ENCODE measurements at regions not wholly inside any gene's neighbourhood (a gene's known extent, or its start where the extent isn't known, plus 50 kb on each side); places are given as distances from the start of the nearest gene placed in this dataset.

DNA sequence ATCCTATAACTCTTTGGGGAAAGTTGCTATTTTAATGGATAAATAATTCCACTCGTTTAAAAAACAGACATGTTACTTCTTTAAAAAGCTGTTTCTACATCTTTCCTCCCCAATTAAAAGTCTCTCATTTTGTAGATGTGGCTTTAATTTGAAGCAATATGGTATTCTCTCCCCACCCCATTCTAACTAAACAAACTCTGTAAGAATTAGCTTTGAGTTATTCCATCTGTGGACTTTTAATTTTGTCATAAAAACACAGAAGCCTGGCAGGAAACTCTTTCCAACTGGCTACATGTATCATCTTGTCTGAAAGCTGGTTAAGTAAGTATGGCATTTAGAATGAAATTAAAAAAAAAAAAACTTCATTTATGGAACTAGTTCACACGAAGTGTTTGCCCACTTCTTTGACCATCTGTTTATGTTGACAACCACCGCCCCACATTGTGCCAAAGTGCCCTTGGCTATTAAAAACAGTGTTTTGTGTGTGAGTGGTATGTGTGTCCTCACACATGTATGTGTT, 140.3 kb downstream of the NAA11 start:
- H3K4me1 Mint-ChIP-seq, result no peaks in the 10 kb centered on the region
- H3K9me3 Mint-ChIP-seq, result peaks cover 0 to 25% (median 13%) of the 10 kb centered on the region in 9 donors
- no peak overlapping the region for H3K4me3 Mint-ChIP-seq
- peaks cover 0 to 7% (median 0%) of the 10 kb centered on the region in 3 donors for H3K36me3 Mint-ChIP-seq
- H3K27me3 Mint-ChIP-seq, result peaks cover 0 to 2% (median 0%) of the 10 kb centered on the region in 5 donors
- no peak overlapping the region for H3K27ac Mint-ChIP-seq
- DNase-seq (no peak), ATAC-seq (no peak)
- POLR2A ChIA-PET, result no interaction called here

DNA sequence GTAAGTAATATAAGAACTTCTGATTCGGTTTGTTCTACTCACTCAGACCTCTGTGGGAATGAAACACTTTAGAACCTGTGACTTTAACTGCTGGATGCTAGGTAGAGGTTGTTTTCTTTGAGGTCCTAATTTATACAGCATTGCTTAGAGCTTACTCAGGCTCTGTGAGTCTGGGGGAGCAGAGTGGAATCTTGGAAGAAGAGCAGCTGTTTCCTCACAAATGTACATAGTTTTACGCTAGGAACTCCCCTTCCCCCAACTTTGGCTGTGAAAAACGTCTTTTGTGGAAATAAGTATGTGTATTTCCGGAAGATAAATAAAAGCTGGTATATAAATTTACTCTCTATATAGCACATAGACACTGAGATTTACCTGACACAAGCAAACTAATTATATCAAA, 141.4 kb downstream of the NAA11 start:
- POLR2A ChIA-PET, result no interaction called here
- Mint-ChIP-seq H3K4me3 (no peak overlapping the region), H3K36me3 (peaks cover 0 to 5% (median 0%) of the 10 kb centered on the region in 3 donors), H3K9me3 (peaks cover 0 to 19% (median 11%) of the 10 kb centered on the region in 9 donors), H3K27me3 (peaks cover 0 to 3% (median 0%) of the 10 kb centered on the region in 5 donors), H3K4me1 (no peaks in the 10 kb centered on the region), H3K27ac (no peak overlapping the region)
- DNase-seq (no peak), ATAC-seq (no peak)

- Mint-ChIP-seq H3K4me3 (no peak overlapping the region), H3K9me3 (peaks cover 0 to 8% (median 0%) of the 10 kb centered on the region in 9 donors), H3K4me1 (no peaks in the 10 kb centered on the region), H3K27ac (no peak overlapping the region), H3K27me3 (peaks cover 0 to 4% (median 3%) of the 10 kb centered on the region in 5 donors), H3K36me3 (no peaks in the 10 kb centered on the region)
- POLR2A ChIA-PET, result no interaction called here
- ATAC-seq (no peak), DNase-seq (no peak)
These were observed 143.7 kb downstream of the NAA11 start for GRCh38 chr4:79182209-79182608.

DNA sequence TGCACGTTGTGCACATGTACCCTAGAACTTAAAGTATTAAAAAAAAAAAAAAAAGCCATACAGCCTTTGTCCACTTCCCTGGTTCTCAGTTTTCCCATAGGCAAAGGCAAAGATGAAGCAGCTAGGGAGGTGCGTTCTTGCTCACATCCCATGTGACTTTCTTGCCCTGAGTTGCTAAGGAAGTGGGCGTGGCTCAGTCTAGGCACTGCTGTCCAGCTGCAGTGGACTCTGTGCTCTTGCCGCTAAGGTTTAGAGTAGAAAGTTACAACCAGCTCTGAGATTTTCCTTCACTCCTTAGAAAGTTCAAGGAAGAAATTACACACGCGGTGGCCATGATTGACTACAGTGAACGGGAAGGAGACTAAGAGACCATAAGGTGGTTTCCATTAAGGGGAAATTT, 144.7 kb downstream of the NAA11 start:
- POLR2A ChIA-PET, result no interaction called here
- H3K4me1 Mint-ChIP-seq, result no peaks in the 10 kb centered on the region
- H3K36me3 Mint-ChIP-seq, result no peaks in the 10 kb centered on the region
- H3K27me3 Mint-ChIP-seq, result peaks cover 0 to 4% (median 3%) of the 10 kb centered on the region in 5 donors
- H3K27ac Mint-ChIP-seq, result no peak overlapping the region
- ATAC-seq, result no peak
- no peak for DNase-seq
- no peak overlapping the region for H3K4me3 Mint-ChIP-seq
- peaks cover 0 to 8% (median 0%) of the 10 kb centered on the region in 9 donors for H3K9me3 Mint-ChIP-seq

GRCh38 chr4:79178760-79179159, 147.1 kb downstream of the NAA11 start:
- Mint-ChIP-seq H3K4me3 (no peak overlapping the region), H3K9me3 (peaks cover 0 to 8% (median 0%) of the 10 kb centered on the region in 9 donors), H3K4me1 (no peaks in the 10 kb centered on the region), H3K27ac (no peak overlapping the region), H3K36me3 (no peaks in the 10 kb centered on the region), H3K27me3 (peaks cover 0 to 4% (median 3%) of the 10 kb centered on the region in 5 donors)
- DNase-seq (no peak), ATAC-seq (no peak)
- POLR2A ChIA-PET, result no interaction called here

DNA sequence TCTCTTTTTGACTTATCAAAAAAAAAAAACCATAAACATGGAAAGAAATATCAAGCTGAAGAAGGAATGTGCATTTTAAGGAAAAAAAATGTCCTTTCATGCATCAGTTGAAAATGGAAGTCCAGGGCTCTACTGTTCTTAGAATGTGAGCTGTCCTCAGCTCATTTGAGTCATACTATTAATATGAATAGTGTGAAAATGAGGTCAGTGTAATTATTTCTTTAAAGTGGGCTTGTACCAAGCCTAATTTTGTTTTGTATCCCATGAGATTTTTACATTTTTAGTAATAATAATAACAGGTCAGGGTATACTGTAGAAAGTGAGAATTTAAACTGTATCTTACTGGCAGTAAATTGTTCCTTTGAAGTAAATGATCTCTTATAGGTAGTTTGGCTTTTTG, 148.5 kb downstream of the NAA11 start:
- Mint-ChIP-seq H3K4me1 (no peaks in the 10 kb centered on the region), H3K27ac (no peak overlapping the region), H3K9me3 (peaks cover 0 to 8% (median 0%) of the 10 kb centered on the region in 9 donors), H3K36me3 (no peaks in the 10 kb centered on the region), H3K4me3 (no peak overlapping the region), H3K27me3 (peaks cover 0 to 4% (median 3%) of the 10 kb centered on the region in 5 donors)
- ATAC-seq (no peak), DNase-seq (no peak)
- POLR2A ChIA-PET, result no interaction called here

DNA sequence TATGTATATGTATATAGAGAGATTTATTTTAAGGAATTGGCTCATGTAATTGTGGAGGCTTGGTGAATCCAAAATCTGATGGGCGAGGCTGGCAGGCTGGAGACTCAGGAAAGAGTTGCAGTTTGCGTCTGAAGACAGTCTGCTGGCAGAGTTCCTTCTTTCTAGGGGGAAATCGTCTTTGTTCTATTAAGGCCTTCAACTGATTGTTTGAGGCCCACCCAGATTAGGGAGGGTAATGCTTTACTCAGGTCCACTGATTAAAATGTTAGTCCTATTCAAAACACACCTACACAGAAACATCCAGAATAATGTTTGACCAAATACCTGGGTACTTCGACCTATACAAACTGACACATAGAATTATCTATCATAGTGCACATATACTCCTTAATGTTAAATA, 149.5 kb downstream of the NAA11 start:
- Mint-ChIP-seq H3K36me3 (no peaks in the 10 kb centered on the region), H3K27me3 (peaks cover 0 to 4% (median 2%) of the 10 kb centered on the region in 5 donors), H3K9me3 (peaks cover 0 to 5% (median 0%) of the 10 kb centered on the region in 9 donors), H3K4me3 (no peak overlapping the region), H3K4me1 (no peaks in the 10 kb centered on the region), H3K27ac (no peak overlapping the region)
- POLR2A ChIA-PET, result no interaction called here
- DNase-seq (no peak), ATAC-seq (no peak)

DNA sequence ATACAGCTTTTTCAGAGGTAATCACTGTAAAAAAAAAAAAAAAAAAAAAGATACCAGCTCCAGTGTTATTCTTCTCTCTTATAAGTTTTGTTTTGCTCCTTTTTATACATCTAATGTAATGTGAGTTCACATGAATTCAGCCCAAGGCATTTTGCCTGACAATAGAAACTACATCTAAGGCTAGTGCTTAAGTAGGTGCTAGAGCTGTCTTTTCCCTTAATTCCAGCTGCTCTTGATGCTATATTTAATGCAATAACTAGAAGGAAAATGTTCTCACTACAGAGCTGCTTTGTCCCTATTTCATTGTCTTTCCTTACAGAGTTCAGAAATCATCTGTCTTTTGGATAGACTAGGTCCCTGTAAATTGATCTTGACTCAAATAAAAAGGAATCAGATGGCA, 150.1 kb downstream of the NAA11 start:
- no peak overlapping the region for H3K4me3 Mint-ChIP-seq
- no peaks in the 10 kb centered on the region for H3K36me3 Mint-ChIP-seq
- H3K27me3 Mint-ChIP-seq, result peaks cover 0 to 4% (median 2%) of the 10 kb centered on the region in 5 donors
- peaks cover 0 to 5% (median 0%) of the 10 kb centered on the region in 9 donors for H3K9me3 Mint-ChIP-seq
- POLR2A ChIA-PET, result no interaction called here
- DNase-seq (no peak), ATAC-seq (no peak)
- no peaks in the 10 kb centered on the region for H3K4me1 Mint-ChIP-seq
- H3K27ac Mint-ChIP-seq, result no peak overlapping the region

DNA sequence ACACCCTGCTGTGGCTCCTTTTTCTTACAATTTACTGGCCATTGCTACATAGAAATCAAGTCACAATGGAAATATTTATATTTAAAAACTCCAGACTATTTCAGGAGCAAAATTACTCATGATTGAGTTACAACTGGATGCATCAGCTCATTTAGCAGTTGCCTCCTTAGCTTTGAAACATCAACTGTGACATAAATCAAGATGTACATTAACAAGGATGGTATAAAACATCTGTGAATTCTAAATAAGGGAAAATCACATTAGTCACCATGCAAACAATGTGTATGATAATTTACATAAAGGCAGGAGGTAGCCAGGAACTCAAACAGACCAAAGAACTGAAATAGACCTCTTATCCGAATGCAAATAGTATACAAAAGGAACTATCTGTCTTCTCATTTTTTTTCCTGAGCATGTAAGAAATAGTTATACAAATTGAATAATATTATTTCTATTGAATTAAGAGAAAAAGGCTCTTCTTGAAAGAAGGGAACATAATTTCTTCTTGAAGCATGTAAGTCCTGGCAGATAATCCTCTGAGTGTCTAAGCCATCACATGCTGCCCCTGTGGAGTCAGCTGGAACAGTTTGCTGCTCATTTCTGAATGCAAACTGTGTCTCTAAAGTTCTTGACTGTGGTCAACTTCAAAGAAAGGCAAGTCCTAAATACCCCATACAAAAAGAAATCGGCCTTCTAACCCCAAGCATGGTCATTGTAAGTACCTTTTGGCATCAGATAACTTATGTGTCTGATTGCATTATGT, 151.2 kb downstream of the NAA11 start:
- peaks cover 0 to 4% (median 0%) of the 10 kb centered on the region in 9 donors for H3K9me3 Mint-ChIP-seq
- H3K27me3 Mint-ChIP-seq, result peaks cover 0 to 4% (median 2%) of the 10 kb centered on the region in 5 donors
- POLR2A ChIA-PET, result no interaction called here
- H3K27ac Mint-ChIP-seq, result no peak overlapping the region
- ATAC-seq (no peak), DNase-seq (no peak)
- H3K4me1 Mint-ChIP-seq, result no peaks in the 10 kb centered on the region
- H3K36me3 Mint-ChIP-seq, result no peaks in the 10 kb centered on the region
- no peak overlapping the region for H3K4me3 Mint-ChIP-seq

GRCh38 chr4:79173186-79173585, 152.7 kb downstream of the NAA11 start:
- ATAC-seq (no peak), DNase-seq (no peak)
- Mint-ChIP-seq H3K9me3 (peaks cover 0 to 6% (median 0%) of the 10 kb centered on the region in 9 donors), H3K4me3 (no peak overlapping the region), H3K27ac (no peak overlapping the region), H3K4me1 (no peaks in the 10 kb centered on the region), H3K36me3 (no peaks in the 10 kb centered on the region), H3K27me3 (no peaks in the 10 kb centered on the region)
- POLR2A ChIA-PET, result no interaction called here

DNA sequence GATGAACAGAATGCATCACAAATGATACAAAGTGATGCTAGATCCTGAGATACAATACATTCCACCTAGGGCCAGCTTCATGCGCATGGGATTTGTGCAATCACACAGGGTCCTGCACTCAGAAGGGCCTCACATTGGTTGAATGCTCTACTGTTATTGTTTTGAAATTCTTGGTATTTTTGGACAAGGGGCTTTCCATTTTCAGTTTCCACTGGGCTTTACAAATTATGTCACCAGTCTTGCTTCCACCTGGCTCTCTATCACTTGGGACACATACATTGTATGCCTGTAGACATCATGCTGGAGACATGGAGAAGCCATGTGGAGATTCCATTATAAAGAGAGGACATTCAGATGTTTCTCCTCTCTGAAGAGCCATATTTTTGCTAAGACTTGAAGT, 155.8 kb downstream of the NAA11 start:
- H3K27ac Mint-ChIP-seq, result no peak overlapping the region
- POLR2A ChIA-PET, result no interaction called here
- no peaks in the 10 kb centered on the region for H3K36me3 Mint-ChIP-seq
- H3K9me3 Mint-ChIP-seq, result peaks cover 0 to 11% (median 0%) of the 10 kb centered on the region in 9 donors
- DNase-seq (no peak), ATAC-seq (no peak)
- no peaks in the 10 kb centered on the region for H3K4me1 Mint-ChIP-seq
- H3K27me3 Mint-ChIP-seq, result no peaks in the 10 kb centered on the region
- H3K4me3 Mint-ChIP-seq, result no peak overlapping the region

DNA sequence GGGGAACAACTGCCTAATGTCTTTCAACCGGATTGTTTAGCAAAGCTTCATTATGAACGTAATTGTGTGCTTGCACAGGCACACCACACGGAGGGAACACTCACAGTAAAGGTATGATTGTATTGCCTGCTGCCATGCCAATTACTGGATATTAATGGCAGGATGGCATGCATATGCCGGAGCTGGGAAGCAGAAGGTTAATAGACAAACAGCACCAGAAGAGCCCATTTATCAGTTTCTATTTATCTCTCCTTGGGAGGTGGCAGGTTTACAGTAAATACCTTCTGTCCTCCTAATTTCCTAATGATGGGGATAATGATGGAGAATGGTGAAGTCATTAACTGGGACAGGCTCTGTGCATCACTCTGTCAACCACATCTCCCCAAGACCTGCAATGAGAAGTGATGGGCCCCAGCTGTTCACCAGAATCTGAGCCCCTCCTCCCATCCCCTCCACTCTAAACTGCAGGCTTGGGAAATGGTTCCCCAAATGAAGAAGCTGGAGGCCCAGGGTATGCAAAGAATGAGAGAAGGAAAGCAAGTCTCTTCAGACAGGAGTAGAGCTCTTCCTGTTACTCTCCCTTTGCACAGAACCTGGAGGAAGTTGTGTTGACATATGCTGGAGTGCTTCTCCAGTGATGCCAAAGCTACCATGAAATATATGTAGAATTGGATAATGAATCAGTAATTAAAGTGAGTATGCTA, 160.8 kb downstream of the NAA11 start:
- no peak overlapping the region for H3K4me3 Mint-ChIP-seq

DNA sequence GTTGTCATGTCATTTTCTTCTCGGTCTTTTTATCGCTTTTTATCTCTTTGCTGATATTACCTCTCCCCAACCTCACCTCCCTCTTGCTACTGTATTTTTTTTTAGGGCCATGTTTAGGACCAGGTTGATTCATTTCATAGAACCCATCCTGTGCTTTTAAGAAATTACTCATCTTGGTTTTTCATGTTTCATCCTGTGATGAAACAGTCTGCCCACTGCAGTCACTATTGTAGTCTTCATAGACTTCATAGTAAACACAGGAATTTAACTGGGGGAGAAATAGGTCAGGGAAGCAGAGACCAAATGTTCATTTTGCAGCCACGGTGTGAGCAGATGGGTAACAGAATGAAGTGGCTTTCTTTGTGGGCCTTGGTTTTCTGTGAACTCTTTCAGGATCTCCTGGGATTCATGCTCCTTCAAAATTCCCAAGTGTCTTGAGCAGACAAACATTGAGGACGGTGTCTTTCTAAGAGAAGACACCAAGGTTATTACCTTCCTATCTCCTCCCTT, 161.8 kb downstream of the NAA11 start:
- Mint-ChIP-seq H3K9me3 (peaks cover 0 to 9% (median 0%) of the 10 kb centered on the region in 9 donors), H3K4me3 (no peak overlapping the region), H3K4me1 (no peaks in the 10 kb centered on the region), H3K36me3 (no peaks in the 10 kb centered on the region), H3K27ac (no peak overlapping the region), H3K27me3 (peaks cover 0 to 7% (median 0%) of the 10 kb centered on the region in 5 donors)
- POLR2A ChIA-PET, result no interaction called here
- ATAC-seq, result no peak
- DNase-seq, result no peak

More for the DNA sequence above, 160.8 kb downstream of the NAA11 start:
- DNase-seq (no peak), ATAC-seq (no peak)
- Mint-ChIP-seq H3K27ac (no peak overlapping the region), H3K36me3 (no peaks in the 10 kb centered on the region), H3K4me1 (no peaks in the 10 kb centered on the region), H3K27me3 (peaks cover 0 to 7% (median 0%) of the 10 kb centered on the region in 5 donors), H3K9me3 (peaks cover 0 to 11% (median 0%) of the 10 kb centered on the region in 9 donors)
- POLR2A ChIA-PET, result no interaction called here
